ENCODE measurements at regions not wholly inside any gene's neighbourhood (a gene's known extent, or its start where the extent isn't known, plus 50 kb on each side); places are given as distances from the start of the nearest gene placed in this dataset.

- TF ChIP-seq CTCF (IDR thresholded peaks at IDR 0.05) (no peak), POLR2A (IDR thresholded peaks at IDR 0.05) (no peak)
These were observed 268.9 kb downstream of the C4orf33 start for GRCh38 chr4:129364747-129365452.
